Inferior parietal cortex (tissue), 1 donor: ENCODE measurements at regions not wholly inside any gene's neighbourhood (a gene's known extent, or its start where the extent isn't known, plus 50 kb on each side); places are given as distances from the start of the nearest gene placed in this dataset.
A peak's percentile ranks its signal among the peaks of the same experiment; 100 is the strongest.
"Not testable (repeated sequence)": the region's sequence is repeated elsewhere in the genome, so short reads cannot be mapped to it uniquely, and the experiment has no call there.

Experiments
- DNase-seq: peaks from one replicate; pipeline ENCODE4 v3.0.0-alpha.2; 2016; ENCODE audit errors: extremely low spot score

- DNase-seq, result not testable (repeated sequence)
These were observed 111.6 kb downstream of the CRLF3 start for GRCh38 chr17:30712859-30713258.

- DNase-seq, result not testable (repeated sequence)
These were observed 112.6 kb downstream of the CRLF3 start for GRCh38 chr17:30711626-30712507.

GRCh38 chr17:30711176-30711575 is 113.3 kb downstream of the CRLF3 start:
- DNase-seq, result not testable (repeated sequence)

- not testable (repeated sequence) for DNase-seq
These were observed 114.0 kb downstream of the CRLF3 start for GRCh38 chr17:30710276-30711088.

GRCh38 chr17:30709561-30710275 is 114.8 kb downstream of the CRLF3 start:
- DNase-seq, result peak; percentile 40

GRCh38 chr17:30709096-30709495 is 115.4 kb downstream of the CRLF3 start:
- not testable (repeated sequence) for DNase-seq

- DNase-seq, result peak; percentile 89
These were observed 116.0 kb downstream of the CRLF3 start for GRCh38 chr17:30708241-30709078.

GRCh38 chr17:30707724-30708240 is 116.7 kb downstream of the CRLF3 start:
- peak; percentile 59 for DNase-seq

- not testable (repeated sequence) for DNase-seq
These were observed 117.8 kb downstream of the CRLF3 start for GRCh38 chr17:30706461-30707335.

- not testable (repeated sequence) for DNase-seq
These were observed 118.5 kb downstream of the CRLF3 start for GRCh38 chr17:30706004-30706403.

GRCh38 chr17:30701498-30701989 is 122.9 kb downstream of the CRLF3 start:
- DNase-seq, result no peak

- not testable (repeated sequence) for DNase-seq
These were observed 123.7 kb downstream of the CRLF3 start for GRCh38 chr17:30700833-30701232.

- DNase-seq, result not testable (repeated sequence)
These were observed 126.7 kb downstream of the CRLF3 start for GRCh38 chr17:30697619-30698460.

- no peak for DNase-seq
These were observed 128.3 kb downstream of the CRLF3 start for GRCh38 chr17:30696234-30696633.

- not testable (repeated sequence) for DNase-seq
These were observed 129.2 kb downstream of the CRLF3 start for GRCh38 chr17:30695265-30695811.

- DNase-seq, result not testable (repeated sequence)
These were observed 130.7 kb downstream of the CRLF3 start for GRCh38 chr17:30693772-30694171.

GRCh38 chr17:30689266-30690000 is 135.1 kb downstream of the CRLF3 start:
- not testable (repeated sequence) for DNase-seq
